GM23338 (cell line): ENCODE measurements at regions not wholly inside any gene's neighbourhood (a gene's known extent, or its start where the extent isn't known, plus 50 kb on each side); places are given as distances from the start of the nearest gene placed in this dataset.

Experiments used
- ATAC-seq: fragments of 200-7000 bp; cut with Tn5 transposase; 3 replicates; pipeline ENCODE4 v1.9.1; 2020
- DNase-seq: peaks from one replicate; pipeline ENCODE4 v3.0.0-alpha.2; 2015; ENCODE audit warnings: low spot score
- H2AFZ ChIP-seq: fragments of 200-600 bp; sonication (generic); 2 replicates; pipeline ENCODE4 v1.8.0; 2016; ENCODE audit warnings: antibody characterized with exemption, mild to moderate bottlenecking, moderate library complexity
- H3F3A ChIP-seq: fragments of 200-600 bp; sonication (generic); replicated peaks from 2 replicates; pipeline ENCODE4 v1.8.0; 2017; ENCODE audit warnings: antibody characterized with exemption, mixed run types, low read depth
- H3K27ac ChIP-seq: fragments of 200-600 bp; sonication (generic); 2 replicates; pipeline ENCODE4 v1.6.1; 2016; ENCODE audit warnings: low read depth
- H3K27me3 ChIP-seq: fragments of 200-600 bp; sonication (generic); 2 replicates; pipeline ENCODE4 v1.8.0; 2016; ENCODE audit warnings: mild to moderate bottlenecking, mixed run types, moderate library complexity; ENCODE audit not compliant: insufficient read depth
- H3K36me3 ChIP-seq: fragments of 200-600 bp; sonication (generic); 2 replicates; pipeline ENCODE4 v1.8.0; 2016; ENCODE audit warnings: mild to moderate bottlenecking; ENCODE audit not compliant: insufficient read depth
- H3K4me1 ChIP-seq: fragments of 200-600 bp; sonication (generic); 2 replicates; pipeline ENCODE4 v1.8.0; 2016; ENCODE audit warnings: mild to moderate bottlenecking, moderate library complexity; ENCODE audit not compliant: insufficient read depth
- H3K4me2 ChIP-seq: fragments of 200-600 bp; sonication (generic); 2 replicates; pipeline ENCODE4 v1.7.1; 2017; ENCODE audit warnings: mixed run types
- H3K4me3 ChIP-seq: fragments of 200-600 bp; sonication (generic); 2 replicates; pipeline ENCODE4 v1.6.1; 2016; ENCODE audit warnings: mixed run types
- H3K79me2 ChIP-seq: fragments of 200-600 bp; sonication (generic); replicated peaks from 2 replicates; pipeline ENCODE4 v1.8.0; 2017; ENCODE audit warnings: mild to moderate bottlenecking; ENCODE audit not compliant: insufficient read depth
- H3K9me2 ChIP-seq: fragments of 200-600 bp; sonication (generic); 2 replicates; pipeline ENCODE4 v1.8.0; 2017; ENCODE audit not compliant: insufficient read depth
- H4K20me1 ChIP-seq: fragments of 200-600 bp; sonication (generic); replicated peaks from 2 replicates; pipeline ENCODE4 v1.8.0; 2017; ENCODE audit warnings: mild to moderate bottlenecking; ENCODE audit not compliant: insufficient read depth
- H3K27ac Mint-ChIP-seq: 2 replicates; pipeline ENCODE4 v1.8.0; 2020; ENCODE audit warnings: inconsistent platforms, mild to moderate bottlenecking, moderate library complexity, mixed read lengths
- H3K27me3 Mint-ChIP-seq: 3 replicates; pipeline ENCODE4 v1.8.0; 2022; ENCODE audit warnings: low read depth, mild to moderate bottlenecking, moderate library complexity, mixed read lengths, inconsistent platforms; ENCODE audit not compliant: insufficient read depth, poor library complexity
- H3K36me3 Mint-ChIP-seq: 3 replicates; pipeline ENCODE4 v1.8.0; 2021; ENCODE audit warnings: low read depth, mild to moderate bottlenecking, inconsistent platforms, moderate library complexity, mixed read lengths
- H3K4me1 Mint-ChIP-seq: 3 replicates; pipeline ENCODE4 v1.8.0; 2020; ENCODE audit warnings: mild to moderate bottlenecking, inconsistent platforms, mixed read lengths
- H3K4me3 Mint-ChIP-seq: 3 replicates; pipeline ENCODE4 v1.8.0; 2021; ENCODE audit warnings: moderate library complexity, mild to moderate bottlenecking, inconsistent platforms, mixed read lengths
- H3K9me3 Mint-ChIP-seq: 3 replicates; pipeline ENCODE4 v1.8.0; 2020; ENCODE audit warnings: moderate library complexity, mild to moderate bottlenecking, inconsistent platforms, mixed read lengths
- CREB1 ChIP-seq: fragments of 250-450 bp; sonication (Bioruptor Pico); IDR thresholded peaks from 2 replicates; pipeline ENCODE4 v1.5.0; 2020; ENCODE audit warnings: low read depth, mild to moderate bottlenecking, moderate library complexity
- EZH2phosphoT487 ChIP-seq: fragments of 200-600 bp; sonication (generic); IDR thresholded peaks from one replicate; pipeline ENCODE4 v1.8.1; 2018; ENCODE audit warnings: antibody characterized with exemption; ENCODE audit not compliant: unreplicated experiment
- JUNB ChIP-seq: IDR thresholded peaks from one replicate; pipeline ENCODE4 v1.6.1; 2016; ENCODE audit warnings: antibody characterized with exemption; ENCODE audit not compliant: unreplicated experiment
- NANOG ChIP-seq: IDR thresholded peaks from 2 replicates; pipeline ENCODE4 v1.6.1; 2016; ENCODE audit warnings: antibody characterized with exemption, borderline replicate concordance
- ZNF114 ChIP-seq: fragments of 250-450 bp; sonication (Bioruptor Pico); IDR thresholded peaks from 2 replicates; pipeline ENCODE4 v1.5.0; 2020; ENCODE audit warnings: mild to moderate bottlenecking, moderate library complexity
- ZNF331 ChIP-seq: fragments of 250-450 bp; sonication (Bioruptor Pico); IDR thresholded peaks from 2 replicates; pipeline ENCODE4 v1.5.0; 2020; ENCODE audit warnings: low read depth, mild to moderate bottlenecking, moderate library complexity
- ZNF462 ChIP-seq: fragments of 250-450 bp; sonication (Bioruptor Pico); IDR thresholded peaks from 2 replicates; pipeline ENCODE4 v1.5.0; 2020; ENCODE audit warnings: mild to moderate bottlenecking, moderate library complexity
- TF ChIP-seq, protein P1 (sequence below): IDR thresholded peaks from one replicate; pipeline ENCODE4 v1.6.1; 2018; ENCODE audit warnings: antibody characterized with exemption; ENCODE audit not compliant: unreplicated experiment

GRCh38 chr5:5798462-5798861, 376.0 kb downstream of the ICE1 start (continued):
- TF ChIP-seq, protein P1, sequence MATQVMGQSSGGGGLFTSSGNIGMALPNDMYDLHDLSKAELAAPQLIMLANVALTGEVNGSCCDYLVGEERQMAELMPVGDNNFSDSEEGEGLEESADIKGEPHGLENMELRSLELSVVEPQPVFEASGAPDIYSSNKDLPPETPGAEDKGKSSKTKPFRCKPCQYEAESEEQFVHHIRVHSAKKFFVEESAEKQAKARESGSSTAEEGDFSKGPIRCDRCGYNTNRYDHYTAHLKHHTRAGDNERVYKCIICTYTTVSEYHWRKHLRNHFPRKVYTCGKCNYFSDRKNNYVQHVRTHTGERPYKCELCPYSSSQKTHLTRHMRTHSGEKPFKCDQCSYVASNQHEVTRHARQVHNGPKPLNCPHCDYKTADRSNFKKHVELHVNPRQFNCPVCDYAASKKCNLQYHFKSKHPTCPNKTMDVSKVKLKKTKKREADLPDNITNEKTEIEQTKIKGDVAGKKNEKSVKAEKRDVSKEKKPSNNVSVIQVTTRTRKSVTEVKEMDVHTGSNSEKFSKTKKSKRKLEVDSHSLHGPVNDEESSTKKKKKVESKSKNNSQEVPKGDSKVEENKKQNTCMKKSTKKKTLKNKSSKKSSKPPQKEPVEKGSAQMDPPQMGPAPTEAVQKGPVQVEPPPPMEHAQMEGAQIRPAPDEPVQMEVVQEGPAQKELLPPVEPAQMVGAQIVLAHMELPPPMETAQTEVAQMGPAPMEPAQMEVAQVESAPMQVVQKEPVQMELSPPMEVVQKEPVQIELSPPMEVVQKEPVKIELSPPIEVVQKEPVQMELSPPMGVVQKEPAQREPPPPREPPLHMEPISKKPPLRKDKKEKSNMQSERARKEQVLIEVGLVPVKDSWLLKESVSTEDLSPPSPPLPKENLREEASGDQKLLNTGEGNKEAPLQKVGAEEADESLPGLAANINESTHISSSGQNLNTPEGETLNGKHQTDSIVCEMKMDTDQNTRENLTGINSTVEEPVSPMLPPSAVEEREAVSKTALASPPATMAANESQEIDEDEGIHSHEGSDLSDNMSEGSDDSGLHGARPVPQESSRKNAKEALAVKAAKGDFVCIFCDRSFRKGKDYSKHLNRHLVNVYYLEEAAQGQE = no peak
- TF ChIP-seq EZH2phosphoT487 (no peak), CREB1 (CRISPR knock-in tag) (no peak), ZNF331 (no peak), NANOG (no peak)

- Histone ChIP-seq H3K9me2 (peaks cover 21% of the 10 kb centered on the region; the same call in 1 of the 2 replicates), H4K20me1 (no peaks in the 10 kb centered on the region), H3K4me1 (no peaks in the 10 kb centered on the region), H3K27ac (no peak overlapping the region), H3K4me3 (no peak overlapping the region), H3K79me2 (no peaks in the 10 kb centered on the region), H3F3A (no peaks in the 10 kb centered on the region), H3K36me3 (no peaks in the 10 kb centered on the region), H3K4me2 (no peak overlapping the region), H3K27me3 (no peaks in the 10 kb centered on the region), H2AFZ (no peak overlapping the region)
- Mint-ChIP-seq H3K36me3 (peaks cover 2% of the 10 kb centered on the region; the same call in 1 of the 3 replicates), H3K27ac (no peak overlapping the region), H3K4me1 (peaks cover 3% of the 10 kb centered on the region; the same call in 1 of the 3 replicates), H3K9me3 (no peaks in the 10 kb centered on the region), H3K4me3 (no peak overlapping the region), H3K27me3 (no peaks in the 10 kb centered on the region)
- ATAC-seq (no peak), DNase-seq (no peak)
- no peak for TF ChIP-seq ZNF462 (CRISPR knock-in tag)
- no peak for TF ChIP-seq CREB1 (CRISPR knock-in tag)
- no peak for TF ChIP-seq JUNB
- no peak for TF ChIP-seq ZNF114 (CRISPR knock-in tag)
- no peak for TF ChIP-seq EZH2phosphoT487
Measured at GRCh38 chr5:5798041-5798440, 375.6 kb downstream of the ICE1 start.
